Right renal pelvis (tissue), 4 donors: ENCODE measurements at regions not wholly inside any gene's neighbourhood (a gene's known extent, or its start where the extent isn't known, plus 50 kb on each side); places are given as distances from the start of the nearest gene placed in this dataset.

Experiments used
- DNase-seq, 4 donors: peaks; one replicate each; pipeline ENCODE4 v3.0.0-alpha.2; 2013; ENCODE audit warnings: low read depth in 4 of 4, low spot score in 3 of 4, missing footprints in 1 of 4

DNA sequence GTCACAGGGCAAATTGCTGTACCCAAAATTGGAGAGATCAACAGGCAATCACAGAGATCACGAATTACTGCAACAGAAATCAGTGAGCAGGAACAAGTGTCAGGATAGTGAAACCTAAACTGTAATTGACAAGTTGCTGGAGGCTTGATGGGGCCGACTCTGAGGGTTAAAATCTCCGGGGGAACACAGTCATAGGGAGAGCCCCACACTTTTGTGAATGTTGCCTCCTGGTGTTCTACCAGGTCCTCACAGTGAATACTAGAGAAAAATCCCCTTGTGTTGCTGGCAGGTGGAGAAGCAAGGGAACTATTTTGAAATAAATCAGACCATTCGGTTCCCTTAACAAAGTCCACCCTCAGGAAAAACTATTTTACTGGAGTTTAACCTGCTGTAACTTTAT, 697.5 kb upstream of the CBLB start:
- DNase-seq = no peak

DNA sequence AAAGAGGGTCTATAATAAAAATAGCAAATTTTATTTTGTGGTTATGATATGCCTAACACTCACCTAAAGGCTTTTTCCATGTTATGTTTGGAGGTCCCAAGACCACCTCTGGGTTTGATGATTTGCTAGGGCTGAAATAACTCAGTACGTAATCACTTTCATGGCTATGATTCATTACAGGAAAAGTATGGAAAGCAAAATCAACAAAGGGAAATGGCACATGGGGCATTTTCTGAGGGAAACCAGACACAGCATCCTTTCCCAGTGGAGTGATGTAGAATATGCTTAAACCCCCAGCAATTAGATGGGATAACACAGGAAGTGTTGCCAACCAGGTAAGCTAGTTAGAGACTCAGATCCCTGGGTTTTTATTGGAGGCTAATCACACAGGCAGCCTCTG, 701.6 kb upstream of the CBLB start:
- no peak for DNase-seq

DNA sequence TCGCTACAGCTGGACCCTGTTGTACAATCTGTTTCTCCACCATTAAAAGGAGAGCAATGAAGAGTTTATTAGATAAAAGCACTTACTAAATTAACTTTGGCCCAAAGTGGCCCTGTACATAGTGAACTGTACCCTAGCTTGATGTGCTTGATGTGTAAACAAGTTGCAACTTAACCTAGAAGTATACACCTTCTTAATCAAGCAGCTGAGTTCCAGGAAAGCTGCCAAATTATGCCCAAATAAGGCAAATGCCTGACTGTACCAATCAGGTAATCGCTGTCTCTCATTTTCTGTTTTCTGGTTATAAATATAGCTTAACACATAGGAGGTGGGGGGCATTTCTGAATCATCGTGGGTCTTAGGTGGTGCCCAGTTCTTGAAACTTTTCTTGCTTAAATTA, 704.8 kb upstream of the CBLB start:
- no peak for DNase-seq

DNA sequence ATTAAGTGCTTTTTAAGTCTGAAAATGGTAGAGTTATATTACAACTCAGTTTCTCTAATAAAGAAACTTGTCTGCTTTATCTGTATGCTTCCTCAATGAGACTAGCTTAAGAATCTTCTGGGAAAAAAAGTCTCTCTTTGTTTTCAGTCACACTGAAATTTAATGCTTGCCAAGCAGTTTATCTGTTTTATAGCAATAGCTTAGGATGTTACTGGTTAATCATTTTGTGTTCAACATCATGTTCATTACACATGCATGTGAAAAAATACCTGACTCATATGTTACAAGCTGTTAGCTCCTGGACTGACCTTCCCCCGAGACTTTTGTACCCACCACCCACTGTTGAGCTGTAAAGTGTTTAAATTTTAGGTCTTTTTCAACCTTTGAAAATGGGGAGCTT, 706.2 kb upstream of the CBLB start:
- no peak for DNase-seq

DNA sequence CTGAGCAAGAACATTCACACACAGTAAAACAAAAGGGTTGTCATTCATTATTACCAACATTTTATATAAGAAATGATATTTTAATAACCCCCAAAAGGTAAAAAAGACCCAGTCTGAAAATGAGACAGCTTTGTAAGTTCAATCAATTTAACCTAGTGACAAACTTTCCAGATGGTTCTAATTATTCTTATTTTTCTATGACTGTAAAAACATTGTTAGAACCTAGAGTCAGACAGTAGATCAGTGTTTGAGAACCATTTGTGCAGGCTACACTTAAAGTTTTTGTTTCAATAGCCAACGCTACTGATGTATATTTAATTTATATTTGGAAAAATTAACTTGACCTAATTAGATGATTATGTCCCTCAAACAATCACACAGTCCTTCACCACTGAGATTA, 708.4 kb upstream of the CBLB start:
- DNase-seq = no peak

DNA sequence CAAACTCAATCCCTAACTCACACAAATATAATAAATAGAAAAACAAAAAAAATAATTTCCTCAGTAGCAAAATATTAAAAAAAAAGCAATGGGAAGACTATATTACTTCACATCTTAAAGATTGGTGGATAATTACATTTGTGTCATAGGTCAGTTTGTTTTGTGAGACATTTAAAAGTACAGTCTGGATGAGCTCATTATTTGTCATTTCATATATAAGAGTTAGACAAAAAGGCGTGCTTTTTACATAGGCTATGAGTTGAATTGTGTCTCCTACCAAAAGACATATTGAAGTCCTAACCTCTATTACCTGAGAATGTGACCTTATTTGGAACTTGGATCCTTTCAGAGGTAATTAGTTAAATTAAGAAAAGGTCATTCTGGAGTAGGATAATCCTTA, 710.1 kb upstream of the CBLB start:
- no peak for DNase-seq

DNA sequence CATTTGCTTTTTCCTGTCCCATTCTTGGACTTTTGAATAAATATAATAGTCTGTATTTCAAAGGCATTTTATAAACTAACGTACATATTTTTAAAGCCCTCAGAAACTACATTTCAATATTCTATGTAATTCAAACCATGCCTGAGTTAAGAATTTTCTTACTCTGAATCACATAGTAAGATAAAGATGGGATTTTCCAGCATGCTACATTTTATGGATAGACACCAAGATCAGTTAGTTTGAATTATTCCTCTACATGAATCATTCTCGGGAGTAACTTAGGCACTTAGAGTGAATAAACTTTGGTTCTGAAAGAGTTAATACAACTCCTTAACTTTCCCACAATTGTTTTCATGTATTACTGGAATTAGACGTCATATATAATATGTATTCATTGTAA, 713.3 kb upstream of the CBLB start:
- DNase-seq = no peak

DNA sequence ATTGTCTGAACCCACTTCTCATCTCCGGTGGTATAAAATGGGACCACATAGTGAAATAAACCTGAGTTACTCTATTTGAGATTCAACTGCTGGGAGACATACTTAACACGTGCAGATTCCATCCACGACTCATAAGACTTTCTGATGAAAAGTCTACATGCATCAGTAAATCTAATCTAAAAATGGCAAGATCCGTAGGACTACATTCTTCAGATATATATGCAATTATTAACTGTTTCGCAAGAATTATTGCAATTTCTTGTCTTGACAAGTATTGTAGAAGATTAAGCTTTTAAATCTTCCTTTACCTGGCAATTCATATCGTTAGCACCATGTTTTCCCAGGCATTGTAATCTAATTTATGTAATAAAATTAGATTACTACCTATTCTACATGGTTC, 718.7 kb upstream of the CBLB start:
- DNase-seq = no peak

DNA sequence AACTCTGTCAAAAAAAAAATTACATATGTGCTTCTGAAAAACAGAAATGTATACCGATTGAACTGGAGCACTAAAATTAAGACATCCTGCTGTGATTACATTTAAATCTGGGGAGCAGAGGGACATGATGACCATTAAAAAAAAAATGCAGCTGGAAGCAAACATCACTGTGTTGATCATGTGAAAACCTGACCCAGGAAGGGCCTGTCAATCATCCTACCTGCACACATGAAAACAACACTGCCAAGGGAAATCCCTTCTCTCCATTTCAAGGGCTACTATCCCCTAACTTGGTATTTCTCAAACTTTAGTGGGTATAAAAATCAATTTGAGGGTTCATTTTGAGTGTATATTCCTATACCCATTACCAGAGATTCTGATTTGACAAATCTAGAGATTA, 719.9 kb upstream of the CBLB start:
- no peak for DNase-seq

DNA sequence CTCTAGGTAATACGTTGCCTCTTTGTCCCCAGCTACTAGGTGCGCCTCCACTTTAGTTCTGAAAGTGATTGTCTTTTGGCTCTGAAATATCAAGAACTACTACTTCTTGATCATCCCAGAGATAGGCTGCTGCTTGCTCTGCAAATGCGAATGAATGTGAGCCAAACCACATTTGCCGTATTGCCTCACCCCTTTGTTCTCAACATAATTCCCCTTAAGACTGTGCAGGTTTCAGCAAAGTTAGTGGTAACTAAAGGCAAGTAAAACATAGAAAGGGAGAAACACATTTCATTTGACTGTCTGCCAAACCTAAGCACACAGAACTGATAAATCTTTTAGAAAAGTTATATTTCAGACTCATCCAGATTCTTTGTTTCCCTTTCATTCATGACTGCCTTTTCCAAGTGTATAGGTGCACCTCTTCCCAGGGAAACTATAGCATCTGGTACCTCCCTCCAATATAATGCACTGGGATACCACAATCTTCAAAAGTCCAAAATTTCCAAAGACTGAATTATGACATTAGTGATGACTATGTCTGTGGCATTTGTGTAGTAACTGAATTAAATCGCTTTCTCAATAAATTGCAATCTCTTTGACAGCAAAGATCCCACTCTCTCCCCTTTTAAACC, 720.6 kb upstream of the CBLB start:
- DNase-seq = no peak

DNA sequence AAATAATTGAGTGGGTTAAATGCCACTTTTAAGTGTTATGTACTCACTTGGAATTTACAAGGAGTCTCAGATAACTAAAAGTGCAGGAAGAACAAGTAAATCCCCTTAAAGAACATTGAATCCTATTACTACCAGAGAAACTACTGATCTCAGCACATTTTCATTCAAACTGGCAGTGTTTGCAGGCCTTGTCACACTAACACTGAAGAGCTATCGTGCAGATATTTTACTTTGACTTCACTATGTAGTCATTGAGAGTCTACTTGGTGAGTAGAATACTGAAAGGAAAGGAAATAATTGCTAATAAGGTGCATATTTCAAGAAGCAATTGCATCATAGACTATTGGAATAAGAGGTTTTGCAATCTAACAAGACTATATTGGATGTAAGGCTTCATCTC, 721.4 kb upstream of the CBLB start:
- DNase-seq = no peak

DNA sequence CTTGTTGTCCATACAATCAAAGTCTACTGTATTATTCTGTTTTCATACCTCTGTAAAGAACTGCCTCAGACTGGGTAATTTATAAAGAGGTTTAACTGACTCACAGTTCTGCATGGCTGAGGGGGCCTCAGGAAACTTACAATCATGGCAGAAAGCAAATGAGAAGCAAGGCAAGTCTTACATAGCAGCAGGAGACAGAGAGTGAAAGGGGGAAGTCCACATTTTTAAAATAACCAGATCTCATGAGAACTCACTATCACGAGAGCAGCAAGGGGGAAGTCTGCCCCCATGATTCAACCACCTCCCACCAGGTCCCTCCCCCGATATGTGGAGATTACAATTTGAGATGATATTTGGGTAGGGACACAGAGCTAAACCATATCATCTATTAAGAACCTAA, 724.6 kb upstream of the CBLB start:
- no peak for DNase-seq

DNA sequence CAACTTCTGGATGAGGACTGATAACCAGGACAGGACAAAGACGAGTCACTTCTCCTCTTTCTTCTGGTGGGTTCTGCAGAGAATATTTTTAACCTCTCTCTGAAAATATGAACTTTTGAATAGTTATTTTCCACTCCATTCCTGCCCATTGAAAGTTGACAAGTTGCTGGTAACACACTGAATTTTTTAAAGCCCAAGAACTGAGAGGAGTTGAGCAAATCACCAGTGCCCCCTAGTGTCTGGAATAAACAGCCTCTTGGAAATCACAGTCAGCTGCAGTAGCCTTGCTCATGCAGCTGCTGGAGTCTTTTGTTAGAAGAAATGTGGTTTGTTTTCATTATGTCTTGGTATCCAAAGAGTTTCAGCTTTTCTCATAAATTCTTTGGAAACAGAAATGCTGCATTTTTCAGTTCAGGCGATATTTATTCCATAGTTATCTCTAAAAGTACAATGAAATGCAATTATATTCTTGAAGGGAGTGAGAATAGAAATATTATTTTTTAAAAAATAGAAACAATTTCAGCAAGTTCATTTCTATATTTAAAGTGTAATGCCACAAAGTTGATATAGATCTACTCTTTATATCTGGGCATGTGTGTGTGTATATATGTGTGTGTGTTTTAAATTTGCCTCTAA, 741.0 kb upstream of the CBLB start:
- DNase-seq = peak; percentile 79 to 88 (median 86)

DNA sequence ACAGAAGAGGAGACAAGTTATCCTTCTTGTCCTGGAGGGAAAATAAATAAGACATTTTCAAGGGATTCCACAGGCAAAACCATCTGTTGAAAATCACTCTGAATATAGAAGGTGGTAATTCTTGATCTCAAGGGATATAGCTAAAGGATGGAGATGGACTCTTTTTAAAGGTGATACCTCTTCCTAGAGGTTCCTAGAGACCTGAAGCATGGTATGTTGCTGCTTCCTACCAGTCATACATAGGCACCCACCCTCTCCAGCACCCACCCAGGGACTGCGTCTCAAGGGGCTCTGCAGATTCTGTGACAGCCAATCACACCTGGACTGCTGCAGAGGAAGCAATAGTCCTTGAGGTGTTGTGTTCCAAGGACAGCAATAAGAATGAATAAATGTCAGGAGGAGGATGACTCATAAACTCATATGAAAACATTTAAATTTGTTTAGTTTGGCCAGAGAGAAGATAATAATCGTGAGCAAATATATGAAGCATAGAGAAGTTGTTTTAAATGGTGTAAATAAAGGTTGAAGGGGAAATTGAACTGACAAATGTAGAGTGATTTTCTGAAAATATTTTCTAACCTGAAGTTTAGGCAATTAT, 741.6 kb upstream of the CBLB start:
- DNase-seq = no peak

DNA sequence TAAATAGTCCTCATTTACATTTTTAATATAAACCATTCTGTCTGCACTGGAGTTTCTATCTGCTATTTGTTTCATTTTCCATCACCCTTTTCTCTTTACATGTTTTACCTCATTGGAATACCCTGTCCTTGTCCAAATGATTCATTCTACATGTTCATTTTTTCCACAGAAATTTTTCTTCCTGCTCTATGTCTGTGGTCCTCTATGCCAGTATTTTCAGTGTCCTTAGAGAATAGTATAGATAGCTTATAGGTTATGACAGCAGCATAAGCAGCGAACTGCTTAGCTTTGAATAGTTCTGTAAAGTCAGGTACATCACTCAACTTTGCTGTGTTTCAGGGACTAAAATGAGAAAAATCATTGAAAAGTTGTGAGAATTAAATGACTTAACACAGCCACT, 742.3 kb upstream of the CBLB start:
- no peak for DNase-seq

DNA sequence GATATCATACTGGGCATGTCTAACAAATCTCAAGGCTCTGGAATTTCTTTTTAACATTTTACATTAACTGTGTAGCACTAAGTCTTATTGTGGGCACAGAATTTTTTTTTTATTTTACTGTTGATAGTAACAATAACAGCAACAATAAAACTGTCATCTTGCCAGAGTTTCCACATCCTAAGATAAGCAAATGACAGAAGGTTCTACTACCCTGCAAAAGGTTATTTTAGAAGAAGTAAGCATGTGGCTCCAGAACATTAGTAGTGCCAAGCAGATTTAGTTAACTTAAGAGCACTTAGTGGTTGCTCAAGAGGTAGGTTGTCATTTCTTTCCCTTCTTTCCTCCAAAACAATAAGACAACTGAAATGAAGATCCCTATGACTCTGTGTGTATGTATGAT, 743.0 kb upstream of the CBLB start:
- no peak for DNase-seq

DNA sequence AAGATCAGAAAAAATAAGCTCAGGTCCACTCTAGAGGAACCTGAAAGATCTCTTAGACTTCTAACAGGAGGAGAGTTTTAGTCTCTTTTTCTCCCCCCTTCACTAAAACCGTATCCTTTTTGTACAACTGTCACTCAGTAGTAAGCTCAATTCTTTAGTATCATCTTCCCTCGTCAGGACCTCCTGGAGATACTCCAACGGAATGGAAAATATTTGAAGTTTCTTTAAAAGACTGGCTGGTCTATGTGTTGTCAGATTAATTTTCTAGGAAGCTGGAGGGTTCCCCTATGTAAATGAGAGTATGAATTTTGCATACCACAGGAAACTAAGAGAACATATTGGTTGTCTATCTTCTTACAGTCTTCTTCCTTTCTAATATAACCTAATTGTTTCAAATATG, 747.7 kb upstream of the CBLB start:
- DNase-seq = no peak

DNA sequence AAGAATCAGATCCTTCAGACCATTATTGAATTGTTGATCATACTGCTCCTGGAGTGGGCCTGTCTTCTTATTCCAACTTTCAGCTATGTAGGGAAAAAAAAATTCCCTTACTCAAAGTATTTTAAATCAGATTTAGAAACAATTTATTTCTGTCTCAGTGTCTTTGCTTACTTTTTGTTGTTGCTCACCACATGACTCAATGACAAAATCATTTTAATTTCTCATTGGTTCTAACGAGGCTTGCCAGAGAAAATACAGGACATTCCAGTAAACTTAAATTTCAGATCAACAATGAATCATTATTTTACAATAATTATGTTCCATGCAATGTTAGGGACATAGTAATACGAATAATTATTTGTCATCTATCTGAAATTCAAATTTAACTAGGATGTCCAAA, 748.5 kb upstream of the CBLB start:
- no peak for DNase-seq

DNA sequence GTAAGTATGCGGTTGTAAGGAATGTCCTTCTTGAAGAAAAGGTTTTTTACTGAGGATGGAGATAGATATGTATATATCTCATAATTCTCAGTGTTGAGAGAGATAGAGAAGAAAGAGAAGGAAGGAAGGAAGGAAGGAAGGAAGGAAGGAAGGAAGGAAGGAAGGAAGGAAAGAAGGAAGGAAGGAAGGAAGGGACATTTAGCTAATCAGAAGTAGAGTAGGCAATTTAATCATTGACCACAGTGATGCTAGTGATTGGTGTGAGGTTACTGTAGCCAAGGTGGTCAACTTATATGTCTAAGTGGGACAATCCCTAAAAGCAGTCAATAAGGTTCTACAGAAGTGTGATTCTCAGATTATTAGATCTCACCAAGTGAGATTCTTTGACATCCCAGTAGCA, 751.8 kb upstream of the CBLB start:
- no peak for DNase-seq

DNA sequence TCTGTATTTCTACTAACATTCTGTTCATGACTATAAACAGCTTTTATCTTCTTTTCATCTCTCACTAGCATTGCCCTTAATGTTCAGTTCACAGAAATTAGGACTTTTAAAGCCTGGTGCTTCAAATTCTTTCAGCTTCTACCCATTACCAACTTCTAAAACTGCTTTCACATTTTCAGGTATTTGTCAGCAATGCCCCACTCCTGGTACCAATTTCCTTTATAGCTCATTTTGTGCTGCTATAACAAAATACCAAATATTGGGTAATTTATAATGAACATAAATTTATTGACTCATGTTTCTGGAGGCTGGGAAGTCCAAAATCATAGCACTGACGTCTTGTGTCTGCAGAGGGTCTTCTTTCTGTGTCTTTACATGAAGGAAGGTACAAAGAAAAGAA, 753.1 kb upstream of the CCDC54 start:
- DNase-seq = no peak

DNA sequence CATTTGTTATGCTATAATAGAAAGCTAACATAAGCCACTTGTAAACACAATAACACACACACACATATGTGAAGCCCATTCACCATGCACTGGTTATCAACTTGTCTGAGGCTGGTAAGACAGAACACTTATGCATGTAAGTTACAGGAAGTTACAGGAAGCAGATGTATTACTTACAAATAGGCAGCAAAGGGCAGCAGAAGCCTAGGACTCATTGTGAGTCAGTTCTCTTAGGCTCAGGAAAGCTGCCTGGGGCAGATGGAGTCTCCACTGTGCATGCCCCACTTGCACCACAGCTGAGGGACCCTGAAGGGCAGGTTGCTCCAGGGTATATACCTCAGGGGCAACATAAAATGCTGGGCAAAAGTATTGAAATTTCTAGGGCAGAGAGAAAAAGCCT, 748.8 kb upstream of the CCDC54 start:
- no peak for DNase-seq

DNA sequence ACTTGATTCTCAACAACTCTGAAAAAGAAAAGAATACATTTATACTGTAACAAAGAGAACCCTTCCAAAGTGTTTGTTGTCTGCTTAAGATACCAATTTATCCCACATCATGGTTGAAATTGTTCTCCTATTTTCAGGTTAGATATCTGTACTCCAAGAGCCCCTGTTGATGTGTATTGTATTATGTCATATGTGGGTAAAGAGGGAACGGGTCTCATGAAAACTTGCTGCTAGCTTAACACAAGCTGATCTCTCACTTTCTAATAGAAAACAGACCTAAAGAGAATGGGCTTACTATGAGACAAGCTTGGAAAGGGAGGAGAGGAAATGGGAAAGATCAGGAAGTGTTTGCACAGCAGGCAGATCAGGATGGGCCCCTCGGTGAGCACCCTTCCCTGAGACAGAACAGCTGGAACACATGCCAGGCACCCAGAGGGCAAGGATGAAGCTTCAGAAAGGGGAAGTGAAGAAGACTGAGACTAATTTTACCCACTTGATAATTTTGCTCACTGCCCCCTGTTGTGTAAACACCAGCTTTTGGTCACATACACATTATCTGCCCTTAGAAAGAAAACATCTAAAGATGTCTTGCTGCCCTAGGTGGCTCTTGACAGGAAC, 747.9 kb upstream of the CCDC54 start:
- no peak for DNase-seq
